Neural progenitor cell (in vitro differentiated cells): ENCODE measurements at regions not wholly inside any gene's neighbourhood (a gene's known extent, or its start where the extent isn't known, plus 50 kb on each side); places are given as distances from the start of the nearest gene placed in this dataset.
A peak's percentile ranks its signal among the peaks of the same experiment; 100 is the strongest.

Experiments used
- DNase-seq: peaks from one replicate; pipeline ENCODE4 v3.0.0-alpha.2; 2016; ENCODE audit warnings: low spot score
- H2AFZ ChIP-seq: fragments of 200-600 bp; sonication (generic); replicated peaks from 2 replicates; pipeline ENCODE4 v1.6.1; 2016; ENCODE audit warnings: antibody characterized with exemption
- H3F3A ChIP-seq: fragments of 200-600 bp; sonication (generic); 2 replicates; pipeline ENCODE4 v1.6.1; 2016; ENCODE audit warnings: antibody characterized with exemption, low read depth
- H3K27ac ChIP-seq: fragments of 200-600 bp; sonication (generic); 2 replicates; pipeline ENCODE4 v1.5.1; 2016; ENCODE audit warnings: mild to moderate bottlenecking
- H3K27me3 ChIP-seq: fragments of 200-600 bp; sonication (generic); 2 replicates; pipeline ENCODE4 v1.6.1; 2016; ENCODE audit warnings: mild to moderate bottlenecking, moderate library complexity
- H3K36me3 ChIP-seq: fragments of 200-600 bp; sonication (generic); 2 replicates; pipeline ENCODE4 v1.5.1; 2016
- H3K4me1 ChIP-seq: fragments of 200-600 bp; sonication (generic); 2 replicates; pipeline ENCODE4 v1.6.1; 2016; ENCODE audit warnings: mixed run types
- H3K4me2 ChIP-seq: fragments of 200-600 bp; sonication (generic); 2 replicates; pipeline ENCODE4 v1.6.1; 2016
- H3K4me3 ChIP-seq: fragments of 200-600 bp; sonication (generic); 2 replicates; pipeline ENCODE4 v1.5.1; 2016
- H3K79me2 ChIP-seq: fragments of 200-600 bp; sonication (generic); 2 replicates; pipeline ENCODE4 v1.6.1; 2016; ENCODE audit warnings: low read depth
- H3K9ac ChIP-seq: fragments of 200-600 bp; sonication (generic); 2 replicates; pipeline ENCODE4 v1.6.1; 2016
- H3K9me3 ChIP-seq: fragments of 200-600 bp; sonication (generic); 2 replicates; pipeline ENCODE4 v1.5.1; 2016; ENCODE audit warnings: low read depth
- H4K20me1 ChIP-seq: fragments of 200-600 bp; sonication (generic); 2 replicates; pipeline ENCODE4 v1.6.1; 2016; ENCODE audit warnings: low read depth
- H3K27ac Mint-ChIP-seq: 3 replicates; pipeline ENCODE4 v1.8.0; 2021; ENCODE audit warnings: mixed read lengths
- H3K27me3 Mint-ChIP-seq: 2 replicates; pipeline ENCODE4 v1.8.0; 2022; ENCODE audit warnings: low read depth, mild to moderate bottlenecking, inconsistent platforms, moderate library complexity, mixed read lengths; ENCODE audit not compliant: insufficient read depth
- H3K36me3 Mint-ChIP-seq: 3 replicates; pipeline ENCODE4 v1.8.0; 2021; ENCODE audit warnings: mixed read lengths
- H3K4me1 Mint-ChIP-seq: 3 replicates; pipeline ENCODE4 v1.8.0; 2021; ENCODE audit warnings: mixed read lengths
- H3K4me3 Mint-ChIP-seq: 3 replicates; pipeline ENCODE4 v1.8.0; 2021; ENCODE audit warnings: mild to moderate bottlenecking, moderate library complexity, mixed read lengths
- H3K9me3 Mint-ChIP-seq: 3 replicates; pipeline ENCODE4 v1.8.0; 2020; ENCODE audit warnings: mixed read lengths
- EZH2 ChIP-seq: fragments of 200-600 bp; sonication (generic); IDR thresholded peaks from 2 replicates; pipeline ENCODE4 v1.6.1; 2017; ENCODE audit warnings: antibody characterized with exemption, mild to moderate bottlenecking, moderate library complexity
- EZH2phosphoT487 ChIP-seq: fragments of 200-600 bp; sonication (generic); IDR thresholded peaks from 2 replicates; pipeline ENCODE4 v1.6.1; 2017; ENCODE audit warnings: antibody characterized with exemption
- TF ChIP-seq, protein P1 (sequence below): fragments of 200-600 bp; sonication (generic); IDR thresholded peaks from 2 replicates; pipeline ENCODE4 v1.5.1; 2017; ENCODE audit warnings: antibody characterized with exemption, mild to moderate bottlenecking

GRCh38 chr12:116423094-116423493 lies 136.1 kb upstream of the MAP1LC3B2 start:
- Mint-ChIP-seq H3K4me3 (no peak overlapping the region), H3K9me3 (no peaks in the 10 kb centered on the region), H3K36me3 (no peaks in the 10 kb centered on the region), H3K27ac (no peak overlapping the region), H3K27me3 (peaks cover 7% of the 10 kb centered on the region), H3K4me1 (peaks cover 28% of the 10 kb centered on the region)
- Histone ChIP-seq H3K27me3 (no peaks in the 10 kb centered on the region), H4K20me1 (no peaks in the 10 kb centered on the region), H3K9ac (no peak overlapping the region), H3K79me2 (no peaks in the 10 kb centered on the region), H3F3A (peaks cover 38% of the 10 kb centered on the region), H3K27ac (no peak overlapping the region), H3K4me3 (no peak overlapping the region), H3K9me3 (no peaks in the 10 kb centered on the region), H3K4me1 (peaks cover 25% of the 10 kb centered on the region), H3K36me3 (no peaks in the 10 kb centered on the region), H3K4me2 (no peak overlapping the region), H2AFZ (no peak overlapping the region)
- TF ChIP-seq, protein P1, sequence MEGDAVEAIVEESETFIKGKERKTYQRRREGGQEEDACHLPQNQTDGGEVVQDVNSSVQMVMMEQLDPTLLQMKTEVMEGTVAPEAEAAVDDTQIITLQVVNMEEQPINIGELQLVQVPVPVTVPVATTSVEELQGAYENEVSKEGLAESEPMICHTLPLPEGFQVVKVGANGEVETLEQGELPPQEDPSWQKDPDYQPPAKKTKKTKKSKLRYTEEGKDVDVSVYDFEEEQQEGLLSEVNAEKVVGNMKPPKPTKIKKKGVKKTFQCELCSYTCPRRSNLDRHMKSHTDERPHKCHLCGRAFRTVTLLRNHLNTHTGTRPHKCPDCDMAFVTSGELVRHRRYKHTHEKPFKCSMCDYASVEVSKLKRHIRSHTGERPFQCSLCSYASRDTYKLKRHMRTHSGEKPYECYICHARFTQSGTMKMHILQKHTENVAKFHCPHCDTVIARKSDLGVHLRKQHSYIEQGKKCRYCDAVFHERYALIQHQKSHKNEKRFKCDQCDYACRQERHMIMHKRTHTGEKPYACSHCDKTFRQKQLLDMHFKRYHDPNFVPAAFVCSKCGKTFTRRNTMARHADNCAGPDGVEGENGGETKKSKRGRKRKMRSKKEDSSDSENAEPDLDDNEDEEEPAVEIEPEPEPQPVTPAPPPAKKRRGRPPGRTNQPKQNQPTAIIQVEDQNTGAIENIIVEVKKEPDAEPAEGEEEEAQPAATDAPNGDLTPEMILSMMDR = no peak
- TF ChIP-seq EZH2phosphoT487 (no peak), EZH2 (no peak)
- DNase-seq = no peak

DNA sequence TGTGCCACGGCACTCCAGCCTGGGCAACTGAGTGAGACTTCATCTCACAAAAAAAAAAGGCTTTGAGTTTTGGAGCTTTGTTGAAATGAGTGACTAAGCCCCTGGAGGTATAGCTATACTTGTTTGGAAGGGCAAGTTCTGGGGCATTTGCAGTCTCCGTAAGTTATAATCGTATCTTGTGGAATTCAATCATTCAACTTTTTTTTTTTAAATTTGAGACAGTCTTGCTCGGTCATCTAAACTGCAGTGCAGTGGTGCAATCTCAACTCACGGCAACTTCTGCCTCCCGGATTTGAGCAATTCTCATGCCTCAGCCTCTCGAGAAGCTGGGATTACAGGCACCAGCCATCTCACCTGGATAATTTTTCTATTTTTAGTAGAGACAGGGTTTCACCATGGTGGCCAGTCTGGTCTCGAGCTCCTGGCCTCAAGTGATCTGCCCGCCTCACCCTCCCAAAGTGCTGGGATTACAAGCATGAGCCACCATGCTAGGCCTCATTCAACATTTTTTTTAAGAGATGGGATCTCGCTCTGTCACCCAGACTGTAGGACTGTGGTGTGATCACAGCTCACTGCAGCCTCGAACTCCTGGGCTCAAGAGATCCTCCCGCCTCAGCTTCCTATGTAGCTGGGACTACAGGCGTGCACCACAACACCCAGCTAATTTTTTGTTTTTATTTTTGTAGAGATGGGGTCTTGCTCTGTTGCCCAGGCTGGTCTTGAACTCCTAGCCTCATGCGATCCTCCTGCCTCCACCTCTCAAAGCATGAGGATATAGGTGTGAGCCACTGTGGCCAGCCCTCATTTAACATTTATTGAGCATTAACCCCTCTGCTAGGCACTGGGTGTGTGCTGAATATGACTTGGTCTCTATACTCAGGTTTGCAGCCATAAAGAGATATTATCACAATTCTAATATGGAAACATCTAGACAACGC lies 133.7 kb upstream of the MAP1LC3B2 start:
- Histone ChIP-seq H2AFZ (no peak overlapping the region), H3K9ac (no peak overlapping the region), H3K36me3 (no peaks in the 10 kb centered on the region), H3K4me2 (no peak overlapping the region), H3K27me3 (no peaks in the 10 kb centered on the region), H3K4me1 (peaks cover 20% of the 10 kb centered on the region), H3K27ac (no peak overlapping the region), H3K79me2 (no peaks in the 10 kb centered on the region), H3K4me3 (no peak overlapping the region), H3F3A (peaks cover 37% of the 10 kb centered on the region), H4K20me1 (no peaks in the 10 kb centered on the region), H3K9me3 (no peaks in the 10 kb centered on the region)
- Mint-ChIP-seq H3K27ac (no peak overlapping the region), H3K27me3 (peaks cover 4% of the 10 kb centered on the region), H3K36me3 (no peaks in the 10 kb centered on the region), H3K9me3 (no peaks in the 10 kb centered on the region), H3K4me1 (peaks cover 28% of the 10 kb centered on the region), H3K4me3 (no peak overlapping the region)
- no peak for DNase-seq
- TF ChIP-seq EZH2 = no peak

- H3K9me3 ChIP-seq = no peaks in the 10 kb centered on the region
- no peak overlapping the region for H3K9ac ChIP-seq
- H3K36me3 ChIP-seq = no peaks in the 10 kb centered on the region
- TF ChIP-seq, protein P1 = no peak
- TF ChIP-seq EZH2 = no peak
- no peak for TF ChIP-seq EZH2phosphoT487
- H3K4me1 ChIP-seq = peaks cover 15% of the 10 kb centered on the region
- Mint-ChIP-seq H3K36me3 (no peaks in the 10 kb centered on the region), H3K27ac (peak overlapping the region; percentile 34), H3K27me3 (peaks cover 4% of the 10 kb centered on the region), H3K4me3 (no peak overlapping the region), H3K9me3 (no peaks in the 10 kb centered on the region), H3K4me1 (peaks cover 30% of the 10 kb centered on the region)
- peaks cover 36% of the 10 kb centered on the region for H3F3A ChIP-seq
- peak overlapping the region; percentile 77 for H2AFZ ChIP-seq
- no peaks in the 10 kb centered on the region for H4K20me1 ChIP-seq
- no peaks in the 10 kb centered on the region for H3K27me3 ChIP-seq
- H3K79me2 ChIP-seq = no peaks in the 10 kb centered on the region
- peak overlapping the region; percentile 33 for H3K4me3 ChIP-seq
- peak; percentile 50 for DNase-seq
- peak overlapping the region; percentile 77 for H3K4me2 ChIP-seq
- H3K27ac ChIP-seq = peak overlapping the region; percentile 47
Measured at GRCh38 chr12:116426391-116427136, 132.6 kb upstream of the MAP1LC3B2 start.
